ENCODE measurements at regions not wholly inside any gene's neighbourhood (a gene's known extent, or its start where the extent isn't known, plus 50 kb on each side); places are given as distances from the start of the nearest gene placed in this dataset.

DNA sequence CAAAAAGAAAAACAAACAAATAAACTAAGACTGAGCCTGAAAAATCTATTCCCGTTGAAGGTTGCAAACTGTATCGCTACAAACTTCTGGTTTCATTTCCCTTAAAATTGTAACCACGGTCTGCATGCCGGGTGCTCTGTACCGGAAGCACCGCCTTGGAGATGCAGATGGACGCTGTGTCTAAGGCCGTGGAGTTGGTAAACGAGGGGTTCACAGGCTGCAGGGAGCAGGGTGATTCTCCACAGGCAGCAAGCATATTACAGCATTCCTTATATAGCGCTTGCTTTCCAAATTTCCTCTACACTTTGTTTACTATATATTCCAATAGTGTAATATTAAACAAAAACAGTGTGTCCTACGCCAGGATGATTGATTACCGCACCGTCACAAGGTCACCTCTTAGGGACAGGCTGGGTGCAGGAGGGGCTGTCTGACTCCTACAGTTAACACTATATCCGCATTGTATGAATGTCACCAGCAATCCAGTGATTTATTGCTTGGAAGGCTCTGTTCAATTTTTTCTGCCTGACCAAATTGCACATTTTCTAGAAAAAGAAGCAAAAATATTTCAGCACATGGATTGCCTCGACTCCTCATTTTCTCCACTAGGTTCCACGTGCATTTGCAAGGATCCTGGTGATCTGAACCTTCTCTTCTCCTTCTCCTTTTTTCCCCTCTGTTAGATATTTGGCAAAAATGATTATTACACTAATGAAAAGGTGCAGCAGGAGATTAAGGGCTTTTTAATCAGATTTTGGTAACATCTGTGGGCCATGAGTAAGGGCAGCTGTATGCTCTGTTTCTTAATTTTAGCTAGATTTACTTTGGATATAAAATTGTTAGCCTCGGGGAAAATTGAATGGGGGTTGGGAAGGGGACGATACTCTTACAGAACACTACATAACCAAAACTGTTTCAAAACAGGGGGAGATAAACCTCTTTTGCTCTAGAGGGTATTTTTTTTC lies 325.8 kb upstream of the MGMT start:
- H3K27me3 Mint-ChIP-seq = peaks cover 5% of the 10 kb centered on the region
- no peak overlapping the region for H3K27ac Mint-ChIP-seq
- no peaks in the 10 kb centered on the region for H3K36me3 Mint-ChIP-seq (ENCODE audit: low read depth)
- peaks cover 9% of the 10 kb centered on the region for H3K4me1 Mint-ChIP-seq (ENCODE audit: low read depth)
- no peak overlapping the region for H3K4me3 Mint-ChIP-seq
- no peaks in the 10 kb centered on the region for H3K9me3 Mint-ChIP-seq

DNA sequence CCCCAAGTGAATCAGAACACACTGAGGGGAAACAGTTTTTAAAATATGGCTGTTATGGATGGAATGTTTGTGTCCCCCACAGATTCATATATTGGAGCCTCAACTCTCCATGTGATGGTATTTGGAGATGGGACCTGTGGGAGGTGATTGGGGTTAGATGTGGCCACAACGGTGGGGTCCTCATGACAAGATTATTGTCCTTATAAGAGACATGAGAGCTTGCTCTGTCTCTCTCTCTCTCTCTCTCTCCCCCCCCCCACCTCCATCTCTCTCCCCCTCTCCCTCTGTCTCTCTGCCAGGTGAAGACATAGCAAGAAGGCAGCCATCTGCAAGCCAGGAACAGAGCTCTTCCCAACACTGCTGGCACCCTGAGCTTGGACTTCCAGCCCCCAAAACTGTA lies 315.8 kb upstream of the MGMT start:
- H3K4me1 Mint-ChIP-seq (ENCODE audit: low read depth) = no peaks in the 10 kb centered on the region
- no peaks in the 10 kb centered on the region for H3K36me3 Mint-ChIP-seq (ENCODE audit: low read depth)
- no peaks in the 10 kb centered on the region for H3K27me3 Mint-ChIP-seq
- H3K4me3 Mint-ChIP-seq = no peak overlapping the region
- H3K9me3 Mint-ChIP-seq = peaks cover 5% of the 10 kb centered on the region
- H3K27ac Mint-ChIP-seq = no peak overlapping the region

DNA sequence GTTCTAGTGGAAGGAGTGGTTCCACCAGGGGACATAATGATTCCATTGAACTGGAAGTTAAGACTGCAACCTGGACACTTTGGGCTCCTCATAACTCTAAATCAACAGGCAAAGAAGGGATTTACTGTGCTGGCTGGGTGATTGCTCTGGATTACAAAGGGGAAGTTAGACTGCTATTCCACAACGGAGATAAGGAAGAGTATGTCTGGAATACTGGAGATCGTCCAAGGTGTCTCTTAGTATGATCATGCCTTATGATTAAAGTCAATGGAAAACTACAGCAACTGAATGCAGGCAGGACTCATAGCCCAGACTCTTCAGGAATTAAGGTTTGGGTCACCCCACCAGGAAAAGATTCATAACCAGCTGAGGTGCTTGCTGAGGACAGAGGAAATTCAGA lies 310.6 kb upstream of the MGMT start:
- H3K27ac Mint-ChIP-seq = no peak overlapping the region
- H3K27me3 Mint-ChIP-seq = no peaks in the 10 kb centered on the region
- H3K36me3 Mint-ChIP-seq (ENCODE audit: low read depth) = no peaks in the 10 kb centered on the region
- no peak overlapping the region for H3K4me3 Mint-ChIP-seq
- H3K4me1 Mint-ChIP-seq (ENCODE audit: low read depth) = no peaks in the 10 kb centered on the region
- H3K9me3 Mint-ChIP-seq = peaks cover 5% of the 10 kb centered on the region

DNA sequence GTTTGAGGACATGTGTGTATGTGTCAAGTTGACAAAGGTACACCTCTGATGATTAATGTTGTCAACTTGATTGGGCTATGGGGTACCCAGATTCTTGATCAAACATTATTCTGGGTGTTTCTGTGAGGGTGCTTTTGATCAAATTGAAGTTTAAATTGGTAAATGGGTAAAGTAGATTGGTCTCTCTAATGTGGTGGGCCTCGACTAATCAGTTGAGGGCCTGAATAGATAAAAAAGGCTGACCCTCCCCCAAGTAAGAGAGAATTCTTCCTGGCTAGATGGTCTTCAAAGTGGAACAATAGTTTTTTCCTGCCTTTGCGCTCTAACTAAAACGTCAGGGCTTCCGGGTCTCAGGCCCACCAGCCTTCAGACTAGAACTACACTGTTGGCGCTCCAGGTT lies 309.9 kb upstream of the MGMT start:
- no peaks in the 10 kb centered on the region for H3K27me3 Mint-ChIP-seq
- no peak overlapping the region for H3K27ac Mint-ChIP-seq
- H3K4me1 Mint-ChIP-seq (ENCODE audit: low read depth) = no peaks in the 10 kb centered on the region
- H3K4me3 Mint-ChIP-seq = no peak overlapping the region
- H3K9me3 Mint-ChIP-seq = peaks cover 5% of the 10 kb centered on the region
- no peaks in the 10 kb centered on the region for H3K36me3 Mint-ChIP-seq (ENCODE audit: low read depth)

DNA sequence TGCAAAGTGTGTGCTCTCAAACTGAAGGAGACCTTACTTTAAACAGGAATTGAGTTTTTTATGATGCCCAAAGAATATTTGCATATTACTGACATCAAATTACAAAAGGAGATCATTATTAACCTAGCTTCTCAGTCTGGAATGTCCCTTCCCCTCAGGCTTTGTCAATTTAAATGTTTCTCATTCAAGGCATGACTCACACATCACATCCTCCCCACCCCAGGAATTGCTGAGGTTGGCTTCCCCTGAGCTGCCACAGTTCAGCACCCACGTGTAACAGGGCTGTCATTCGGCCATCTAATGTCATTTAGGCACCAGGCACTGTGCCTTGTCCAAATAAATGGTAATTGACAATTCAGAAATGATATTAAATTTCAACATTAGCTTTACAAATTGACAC lies 305.9 kb upstream of the MGMT start:
- Mint-ChIP-seq H3K9me3 (no peaks in the 10 kb centered on the region), H3K27ac (no peak overlapping the region), H3K4me1 (ENCODE audit: low read depth) (no peaks in the 10 kb centered on the region), H3K4me3 (no peak overlapping the region), H3K36me3 (ENCODE audit: low read depth) (no peaks in the 10 kb centered on the region), H3K27me3 (no peaks in the 10 kb centered on the region)

GRCh38 chr10:129163531-129163930 lies 303.5 kb upstream of the MGMT start:
- no peaks in the 10 kb centered on the region for H3K4me1 Mint-ChIP-seq (ENCODE audit: low read depth)
- no peak overlapping the region for H3K27ac Mint-ChIP-seq
- no peaks in the 10 kb centered on the region for H3K36me3 Mint-ChIP-seq (ENCODE audit: low read depth)
- H3K9me3 Mint-ChIP-seq = no peaks in the 10 kb centered on the region
- H3K4me3 Mint-ChIP-seq = no peak overlapping the region
- no peaks in the 10 kb centered on the region for H3K27me3 Mint-ChIP-seq

- Mint-ChIP-seq H3K9me3 (no peaks in the 10 kb centered on the region), H3K4me3 (no peak overlapping the region), H3K4me1 (ENCODE audit: low read depth) (no peaks in the 10 kb centered on the region), H3K36me3 (ENCODE audit: low read depth) (no peaks in the 10 kb centered on the region), H3K27me3 (no peaks in the 10 kb centered on the region), H3K27ac (no peak overlapping the region)
Observed at GRCh38 chr10:129165076-129165720, 301.8 kb upstream of the MGMT start.

- no peak overlapping the region for H3K4me3 Mint-ChIP-seq
Observed at GRCh38 chr10:129165770-129166169, 301.3 kb upstream of the MGMT start.

DNA sequence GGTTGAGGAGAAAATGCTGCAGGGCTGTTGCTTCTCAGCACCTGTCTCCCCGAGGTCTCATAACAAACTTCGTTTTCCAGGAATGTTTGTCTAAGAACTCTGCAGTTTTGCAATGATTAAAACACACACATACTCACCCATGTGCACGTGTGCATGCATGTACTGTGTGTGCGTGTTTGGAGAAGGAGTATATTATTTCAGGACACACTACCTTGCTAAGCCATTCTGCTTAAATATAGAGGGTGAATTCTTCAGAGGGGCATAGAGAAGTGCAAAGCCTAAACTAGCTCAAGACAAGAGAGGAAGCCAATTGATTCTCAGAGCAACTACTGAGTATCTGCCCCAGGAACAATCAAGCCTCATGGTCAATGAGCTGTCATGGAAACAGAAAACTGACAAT lies 298.4 kb upstream of the MGMT start:
- Mint-ChIP-seq H3K9me3 (no peaks in the 10 kb centered on the region), H3K27ac (no peak overlapping the region), H3K4me1 (ENCODE audit: low read depth) (no peaks in the 10 kb centered on the region), H3K27me3 (no peaks in the 10 kb centered on the region), H3K4me3 (no peak overlapping the region), H3K36me3 (ENCODE audit: low read depth) (no peaks in the 10 kb centered on the region)

More at GRCh38 chr10:129165770-129166169, 301.3 kb upstream of the MGMT start:
- Mint-ChIP-seq H3K27me3 (no peaks in the 10 kb centered on the region), H3K9me3 (no peaks in the 10 kb centered on the region), H3K36me3 (ENCODE audit: low read depth) (no peaks in the 10 kb centered on the region), H3K27ac (no peak overlapping the region), H3K4me1 (ENCODE audit: low read depth) (no peaks in the 10 kb centered on the region)

- H3K27me3 Mint-ChIP-seq = no peaks in the 10 kb centered on the region
- no peaks in the 10 kb centered on the region for H3K36me3 Mint-ChIP-seq (ENCODE audit: low read depth)
- no peak overlapping the region for H3K27ac Mint-ChIP-seq
- no peaks in the 10 kb centered on the region for H3K9me3 Mint-ChIP-seq
- no peak overlapping the region for H3K4me3 Mint-ChIP-seq
- no peaks in the 10 kb centered on the region for H3K4me1 Mint-ChIP-seq (ENCODE audit: low read depth)
Observed at GRCh38 chr10:129169115-129169514, 297.9 kb upstream of the MGMT start.

DNA sequence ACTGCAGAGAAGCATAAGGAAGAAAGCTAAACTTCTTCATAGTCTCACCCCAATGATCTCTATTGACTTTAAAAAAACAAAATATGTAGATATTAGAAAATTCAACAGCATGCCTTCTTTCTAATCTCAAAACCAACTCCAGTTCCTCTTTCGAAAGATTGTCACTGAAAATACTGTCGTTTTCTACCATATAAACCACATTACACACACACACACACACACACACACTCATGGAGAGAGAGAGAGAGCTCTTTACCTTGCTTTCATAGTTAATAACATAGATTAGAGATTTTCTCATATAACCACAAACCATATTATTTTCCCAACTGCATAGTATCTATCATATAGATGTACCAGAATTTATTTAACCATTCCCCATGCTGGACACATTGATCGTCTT lies 296.2 kb upstream of the MGMT start:
- Mint-ChIP-seq H3K9me3 (no peaks in the 10 kb centered on the region), H3K27me3 (peaks cover 2% of the 10 kb centered on the region), H3K36me3 (ENCODE audit: low read depth) (no peaks in the 10 kb centered on the region), H3K27ac (no peak overlapping the region), H3K4me1 (ENCODE audit: low read depth) (no peaks in the 10 kb centered on the region), H3K4me3 (no peak overlapping the region)

DNA sequence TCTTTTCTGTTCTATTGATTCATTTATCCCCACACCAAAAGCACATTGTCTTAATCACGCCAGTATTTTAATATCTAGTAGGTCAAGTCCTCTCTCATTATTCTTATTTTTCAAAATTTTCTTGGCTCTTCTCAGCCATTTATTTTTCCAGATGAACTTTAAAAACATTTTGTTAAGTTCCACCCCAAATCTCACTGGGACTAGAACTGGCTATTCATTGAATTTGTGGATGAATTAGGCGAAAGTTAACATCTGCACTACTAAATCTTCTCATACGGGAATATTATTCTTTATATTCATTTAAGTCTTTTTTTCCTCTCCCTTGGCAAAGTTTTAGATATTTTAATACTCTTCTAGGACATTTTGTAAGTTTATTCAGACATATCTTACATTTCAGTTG lies 295.2 kb upstream of the MGMT start:
- Mint-ChIP-seq H3K9me3 (no peaks in the 10 kb centered on the region), H3K4me3 (no peak overlapping the region), H3K27me3 (peaks cover 3% of the 10 kb centered on the region), H3K36me3 (ENCODE audit: low read depth) (no peaks in the 10 kb centered on the region), H3K4me1 (ENCODE audit: low read depth) (no peaks in the 10 kb centered on the region), H3K27ac (no peak overlapping the region)

GRCh38 chr10:129174232-129175014 lies 292.6 kb upstream of the MGMT start:
- Mint-ChIP-seq H3K27ac (no peak overlapping the region), H3K27me3 (peaks cover 3% of the 10 kb centered on the region), H3K36me3 (ENCODE audit: low read depth) (no peaks in the 10 kb centered on the region), H3K4me3 (no peak overlapping the region), H3K4me1 (ENCODE audit: low read depth) (no peaks in the 10 kb centered on the region), H3K9me3 (no peaks in the 10 kb centered on the region)

DNA sequence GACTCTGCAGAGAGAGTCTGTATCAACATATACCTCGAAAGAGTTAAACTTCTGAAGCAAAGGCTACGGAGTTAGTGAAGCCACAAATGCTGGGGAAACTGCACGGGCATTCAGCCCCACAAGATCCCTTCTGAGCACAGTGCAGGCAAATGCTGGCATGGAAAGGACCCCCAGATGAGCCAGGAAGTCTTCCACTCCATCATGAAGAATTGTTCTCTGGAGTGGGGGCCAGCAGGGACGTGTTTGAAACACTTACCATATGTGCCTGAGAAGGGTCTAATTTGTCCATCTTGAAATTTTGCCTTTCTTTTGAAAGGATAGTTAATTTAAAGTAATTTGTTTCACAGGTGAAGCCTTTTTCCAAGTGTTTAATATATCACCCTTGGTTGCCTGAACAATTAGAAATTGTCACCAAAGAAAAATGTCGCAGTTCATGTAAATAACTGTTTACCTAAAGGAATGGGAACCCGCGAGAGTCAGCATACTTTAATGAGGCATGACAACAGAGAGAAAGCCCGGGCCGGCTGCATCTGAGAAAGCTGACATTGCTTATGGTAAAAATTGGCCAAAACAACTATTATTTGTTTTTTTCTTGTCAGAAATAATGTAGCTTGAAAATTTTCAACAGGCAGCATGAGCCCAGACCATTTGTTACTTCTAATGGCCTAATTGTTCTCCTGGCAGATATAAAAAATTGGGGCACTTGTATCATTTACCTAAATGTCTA lies 287.6 kb upstream of the MGMT start:
- H3K36me3 Mint-ChIP-seq (ENCODE audit: low read depth) = no peaks in the 10 kb centered on the region
- no peak overlapping the region for H3K27ac Mint-ChIP-seq
- H3K9me3 Mint-ChIP-seq = no peaks in the 10 kb centered on the region
- no peaks in the 10 kb centered on the region for H3K4me1 Mint-ChIP-seq (ENCODE audit: low read depth)
- no peak overlapping the region for H3K4me3 Mint-ChIP-seq
- peaks cover 3% of the 10 kb centered on the region for H3K27me3 Mint-ChIP-seq

Measured in stimulated activated naive CD8-positive, alpha-beta T cell treated with anti-CD3 and anti-CD28 coated beads, Interleukin-15, Interleukin-2, amounts not matched to agents 100 ng/mL and 50 ng/mL, for 24 hours (primary cell).